ENCODE measurements at regions not wholly inside any gene's neighbourhood (a gene's known extent, or its start where the extent isn't known, plus 50 kb on each side); places are given as distances from the start of the nearest gene placed in this dataset.
"Not testable (repeated sequence)": the region's sequence is repeated elsewhere in the genome, so short reads cannot be mapped to it uniquely, and the experiment has no call there.

DNA sequence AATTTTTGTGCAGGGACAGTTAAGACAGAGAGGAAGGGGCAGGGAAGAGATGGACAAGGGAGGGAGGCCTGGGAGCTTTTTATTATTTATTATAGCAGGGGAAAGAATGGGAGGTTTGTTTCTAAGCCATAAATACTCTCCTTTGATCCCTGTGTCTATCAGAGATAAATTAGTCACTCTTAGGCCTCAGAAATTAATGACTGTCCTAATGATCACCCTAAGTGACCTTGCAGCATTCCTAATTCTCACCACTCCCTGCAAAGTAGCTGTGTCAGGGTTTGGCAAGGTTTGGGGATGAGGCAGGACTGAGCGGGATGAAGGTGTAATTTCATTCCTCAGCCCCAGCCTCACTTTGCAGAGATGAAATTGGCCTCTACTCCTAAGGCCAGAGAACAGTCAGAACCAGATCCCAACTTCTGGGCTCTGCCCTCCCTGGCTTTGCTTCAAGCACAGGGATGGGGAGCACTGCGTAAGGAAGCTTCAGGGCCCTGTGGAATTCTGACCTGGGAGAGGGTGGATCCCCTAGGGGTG, 95.0 kb downstream of the TMEM17 start:
- no peak for DNase-seq (ENCODE audit: low read depth)

DNA sequence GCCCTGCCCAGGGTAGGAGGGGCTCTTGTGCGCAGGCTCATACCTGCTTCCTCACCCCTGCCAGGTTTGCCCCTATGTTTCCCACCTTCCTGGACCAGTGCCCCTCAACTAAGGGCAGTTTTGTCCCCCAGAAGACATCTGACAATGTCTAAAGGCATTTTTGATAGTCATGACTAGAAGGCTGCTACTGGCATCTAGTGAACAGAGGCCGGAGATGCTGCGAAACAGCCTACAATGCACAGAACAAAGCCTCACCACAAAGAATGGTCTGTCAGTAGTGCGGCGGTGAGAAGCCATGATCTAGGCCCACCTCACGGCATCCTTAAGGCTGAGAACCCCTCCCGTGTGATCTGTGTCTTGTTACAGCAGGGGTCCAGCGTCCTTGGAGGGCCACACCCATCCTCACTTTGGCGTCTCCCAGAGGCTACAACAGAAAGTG, 96.0 kb downstream of the TMEM17 start:
- no peak for DNase-seq (ENCODE audit: low read depth)

DNA sequence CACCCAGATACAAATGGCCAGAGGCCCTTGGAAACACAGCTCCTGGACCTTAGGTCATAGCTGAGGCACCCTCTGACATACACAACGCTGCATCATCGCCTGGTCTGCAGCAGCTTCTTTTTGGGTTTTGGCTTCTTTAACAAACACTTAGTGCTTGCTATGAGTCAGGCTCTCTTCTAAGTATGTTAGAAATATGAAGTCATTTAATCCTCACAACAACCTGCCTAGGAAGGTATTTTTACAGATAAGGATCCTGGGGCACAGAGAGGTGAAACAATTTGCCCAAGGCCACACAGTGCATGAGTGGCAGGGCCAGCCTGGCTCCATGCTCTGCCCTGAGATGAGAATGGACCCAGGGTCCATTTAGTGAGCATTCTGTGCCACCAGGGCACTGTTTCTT, 96.6 kb downstream of the TMEM17 start:
- no peak for DNase-seq (ENCODE audit: low read depth)

DNA sequence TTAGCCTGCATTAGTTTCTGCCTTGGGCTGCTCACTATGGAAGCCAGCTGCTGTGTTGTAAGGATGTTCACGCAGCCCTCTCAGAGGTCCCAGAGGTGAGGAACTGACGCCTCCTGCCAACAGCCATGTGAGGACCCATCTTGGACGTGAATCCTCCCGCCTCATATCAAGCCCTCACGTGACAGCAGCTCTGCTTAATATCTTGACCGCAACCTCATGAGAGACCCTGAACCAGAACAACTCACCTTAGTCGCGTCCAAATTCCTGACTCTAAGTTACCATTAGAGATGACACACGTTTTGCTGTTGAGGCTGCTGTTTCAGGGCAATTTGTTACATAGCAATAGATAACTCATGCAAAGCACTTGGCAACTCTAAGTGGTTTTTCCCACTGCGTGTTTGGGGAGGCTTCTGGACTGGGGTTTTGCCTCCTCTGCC, 97.7 kb downstream of the TMEM17 start:
- no peak for DNase-seq (ENCODE audit: low read depth)

DNA sequence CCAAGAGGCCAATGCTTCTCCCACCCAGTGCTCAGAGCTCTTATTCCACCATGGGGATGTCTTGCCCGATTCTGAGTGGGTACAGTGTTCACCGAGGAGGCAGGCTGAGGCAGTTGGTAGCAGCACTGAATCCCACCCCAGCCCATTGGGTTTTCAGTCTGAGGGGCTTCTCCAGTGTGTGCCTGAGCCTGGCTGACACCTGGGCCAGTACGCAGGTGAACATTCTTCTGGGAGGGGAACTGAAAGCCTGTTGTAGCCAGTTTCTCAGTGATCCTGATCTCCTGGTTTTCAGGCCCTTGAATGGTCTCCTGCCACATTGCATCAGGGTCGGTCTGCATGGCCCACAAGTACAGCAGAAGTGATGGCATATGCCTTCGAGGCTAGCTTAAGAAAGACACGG, 98.2 kb downstream of the TMEM17 start:
- DNase-seq (ENCODE audit: low read depth) = no peak

DNA sequence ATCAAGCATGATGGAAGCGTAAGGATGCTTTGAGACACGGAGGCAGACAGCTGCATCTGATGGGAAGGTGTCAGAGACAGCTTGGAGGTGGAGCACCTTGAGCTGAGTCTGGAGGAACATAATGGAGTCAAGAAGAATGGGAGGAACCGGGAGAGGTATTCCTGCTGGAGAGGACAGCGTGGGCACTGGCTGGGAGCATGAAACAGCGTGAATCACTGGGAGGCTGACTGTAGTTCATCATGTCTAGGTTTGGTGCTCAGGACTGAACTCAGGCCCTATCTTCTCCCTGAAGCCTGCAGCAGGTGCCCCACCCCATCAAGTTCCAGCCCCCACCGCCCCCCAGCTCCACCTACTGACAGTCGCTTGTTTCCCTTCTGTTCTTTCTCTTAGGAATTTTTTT, 98.6 kb downstream of the TMEM17 start:
- no peak for DNase-seq (ENCODE audit: low read depth)

DNA sequence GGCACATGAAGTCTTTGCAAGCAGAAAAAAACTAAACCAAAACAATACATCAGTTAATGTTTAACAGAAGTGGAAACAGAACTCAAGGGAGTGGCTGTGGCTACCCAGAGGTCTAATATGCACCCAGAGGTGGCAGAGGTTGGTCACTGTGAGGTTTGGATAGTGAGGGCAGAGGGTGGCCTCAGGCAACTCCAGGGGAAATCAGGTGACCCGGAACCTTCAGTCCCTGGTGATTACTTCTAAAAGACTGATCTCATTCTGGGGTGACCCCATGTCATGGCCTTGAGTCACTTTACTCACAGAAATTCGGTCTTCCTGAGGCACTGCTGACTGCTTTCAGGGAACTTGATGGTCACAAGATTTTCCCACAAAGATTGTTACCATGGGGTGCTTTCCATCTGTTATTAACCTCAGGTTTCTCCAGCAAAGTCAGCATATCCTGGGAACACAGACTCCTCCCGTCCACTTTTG, 99.4 kb downstream of the TMEM17 start:
- no peak for DNase-seq (ENCODE audit: low read depth)

DNA sequence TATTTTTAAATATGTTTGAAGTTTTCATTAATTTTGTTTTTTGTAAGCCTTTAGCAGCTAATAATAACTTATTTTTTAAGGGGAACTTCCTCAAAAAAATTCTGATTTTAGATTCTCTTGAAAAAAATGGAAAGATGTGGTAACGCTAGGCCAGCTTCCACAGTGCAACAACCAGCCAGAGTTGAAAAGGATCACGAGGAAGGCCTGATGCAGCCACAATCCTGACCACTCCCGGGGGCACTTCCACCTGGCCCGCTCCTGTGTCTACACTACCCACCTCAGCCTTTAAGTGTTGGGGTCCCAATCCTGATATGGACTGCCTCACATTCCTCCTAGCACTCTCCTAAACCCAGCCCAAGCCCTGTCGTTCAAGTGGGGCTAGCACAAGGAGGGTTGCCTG, 101.1 kb downstream of the TMEM17 start:
- no peak for DNase-seq (ENCODE audit: low read depth)

DNA sequence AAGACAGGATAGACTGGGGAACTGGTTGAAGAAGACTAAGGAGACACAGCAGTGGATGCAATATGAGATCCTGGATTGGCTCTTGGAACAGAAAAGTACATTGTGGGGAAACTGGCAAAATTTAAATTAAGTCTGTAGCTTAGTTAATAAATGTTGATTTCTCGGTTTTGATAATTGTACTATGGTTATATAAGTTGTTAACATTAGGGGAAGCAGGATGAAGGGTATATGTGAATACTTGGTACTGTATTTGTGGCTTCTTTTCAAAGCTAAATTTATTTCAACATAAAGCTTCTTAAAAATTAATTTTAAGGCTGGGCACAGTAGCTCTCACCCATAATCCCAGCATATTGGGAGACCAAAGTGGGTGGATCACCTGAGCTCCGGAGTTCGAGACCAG, 103.8 kb downstream of the TMEM17 start:
- no peak for DNase-seq (ENCODE audit: low read depth)

DNA sequence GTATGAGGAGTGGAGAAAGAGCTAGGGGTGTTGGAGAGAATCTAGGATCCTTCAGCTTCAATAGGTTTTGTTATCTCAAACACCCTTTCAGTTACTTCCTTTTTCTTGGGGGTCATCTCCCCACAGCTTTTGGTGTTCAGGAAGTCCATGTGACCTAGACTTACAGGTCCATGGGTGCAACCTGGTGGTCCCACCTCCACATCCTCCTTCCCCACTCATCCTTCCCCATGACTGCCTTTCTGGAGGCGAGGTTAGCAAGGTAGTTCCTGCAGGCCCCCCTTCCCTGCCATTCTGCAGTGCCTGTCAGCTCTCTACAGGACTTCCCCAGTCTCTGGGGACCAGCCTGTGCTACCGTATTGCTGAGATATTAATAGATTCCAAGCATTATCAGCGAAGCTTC, 107.6 kb downstream of the TMEM17 start:
- DNase-seq (ENCODE audit: low read depth) = no peak

DNA sequence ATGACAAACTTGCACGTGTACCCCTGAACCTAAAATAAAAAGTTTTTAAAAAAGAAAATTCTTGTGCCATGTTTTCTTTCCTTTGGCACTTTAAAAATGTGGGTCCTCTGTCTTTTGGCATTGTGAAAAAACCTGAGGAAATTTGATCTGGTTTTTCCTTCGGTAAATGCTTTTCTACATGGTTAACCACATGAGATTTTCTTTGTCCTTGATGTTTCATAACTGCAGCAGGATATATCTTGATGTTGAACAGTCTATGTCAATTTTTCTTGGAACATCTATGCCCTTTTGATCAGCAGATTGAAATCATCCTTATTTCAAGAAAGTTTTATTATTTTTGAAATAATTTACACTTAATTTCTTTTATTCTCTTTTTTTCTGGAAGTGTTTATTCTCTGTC, 109.1 kb downstream of the TMEM17 start:
- no peak for DNase-seq (ENCODE audit: low read depth)

DNA sequence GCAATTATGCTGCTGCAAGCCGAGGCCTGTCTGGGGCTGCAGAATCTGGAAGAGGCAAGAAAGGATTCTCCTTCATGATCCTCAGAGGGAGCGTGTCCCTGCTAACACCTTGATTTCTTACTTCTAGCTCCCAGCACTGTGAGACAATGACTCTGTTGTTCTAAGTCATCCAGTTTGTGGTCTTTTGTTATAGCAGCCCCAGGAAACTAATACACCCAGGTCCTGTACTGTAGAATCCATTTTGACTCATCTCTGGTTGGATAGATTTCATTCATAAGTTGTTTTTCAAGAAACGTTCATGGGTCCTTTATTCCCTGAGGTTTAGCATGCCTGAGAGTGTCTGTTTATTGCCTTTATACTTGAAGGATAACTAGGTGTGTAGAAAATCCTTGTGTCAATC, 112.7 kb downstream of the TMEM17 start:
- no peak for DNase-seq (ENCODE audit: low read depth)

DNA sequence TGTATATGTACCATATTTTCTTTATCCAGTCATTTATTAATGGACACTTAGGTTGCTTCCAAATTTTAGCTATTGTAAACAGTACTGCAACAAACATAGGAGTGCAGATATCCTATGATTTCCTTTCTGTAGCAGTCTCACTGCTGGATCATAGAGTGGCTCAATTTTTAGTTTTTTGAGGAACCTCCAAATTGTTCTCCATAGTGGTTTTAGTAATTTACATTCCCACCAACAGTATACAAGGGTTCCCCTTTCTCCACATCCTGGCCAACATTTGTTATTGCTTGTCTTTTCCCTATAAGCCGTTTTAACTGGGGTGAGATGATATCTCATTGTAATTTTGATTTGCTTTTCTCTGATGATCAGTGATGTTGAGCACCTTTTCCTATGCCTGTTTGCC, 114.3 kb downstream of the TMEM17 start:
- DNase-seq (ENCODE audit: low read depth) = no peak

DNA sequence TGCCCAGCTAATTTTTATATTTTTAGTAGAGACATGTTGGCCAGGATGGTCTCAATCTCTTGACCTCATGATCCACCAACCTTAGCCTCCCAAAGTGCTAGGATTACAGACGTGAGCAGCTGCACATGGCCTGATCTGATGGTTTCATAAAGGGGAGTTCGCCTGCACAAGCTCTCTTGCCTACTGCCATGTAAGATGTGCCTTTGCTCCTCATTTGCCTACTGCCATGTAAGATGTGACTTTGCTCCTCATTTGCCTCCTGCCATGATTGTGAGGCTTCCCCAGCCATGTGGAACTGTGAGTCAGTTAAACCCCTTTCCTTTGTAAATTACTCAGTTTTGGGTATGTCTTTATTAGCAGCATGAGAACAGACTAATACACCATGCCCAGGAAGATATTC, 119.6 kb downstream of the TMEM17 start:
- DNase-seq (ENCODE audit: low read depth) = not testable (repeated sequence)

DNA sequence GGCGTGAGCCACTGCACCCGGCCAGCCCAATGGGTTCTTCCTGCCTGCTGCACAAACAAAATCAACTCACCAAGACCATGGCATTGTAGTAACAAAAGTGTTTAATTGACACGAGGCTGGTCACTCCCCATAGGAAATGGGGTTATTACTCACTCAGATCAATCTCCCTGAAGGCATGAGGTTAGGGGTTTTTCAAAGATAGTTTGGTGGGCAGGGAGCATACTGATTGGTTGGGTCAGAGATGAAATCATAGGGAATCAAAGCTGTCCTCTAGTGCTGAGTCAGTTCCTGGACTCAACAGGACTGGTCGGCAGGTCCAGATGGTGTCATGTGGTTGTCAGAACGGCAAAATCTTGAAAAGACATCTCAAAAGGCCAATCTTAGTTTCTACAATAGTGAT, 122.1 kb downstream of the TMEM17 start:
- DNase-seq (ENCODE audit: low read depth) = no peak

DNA sequence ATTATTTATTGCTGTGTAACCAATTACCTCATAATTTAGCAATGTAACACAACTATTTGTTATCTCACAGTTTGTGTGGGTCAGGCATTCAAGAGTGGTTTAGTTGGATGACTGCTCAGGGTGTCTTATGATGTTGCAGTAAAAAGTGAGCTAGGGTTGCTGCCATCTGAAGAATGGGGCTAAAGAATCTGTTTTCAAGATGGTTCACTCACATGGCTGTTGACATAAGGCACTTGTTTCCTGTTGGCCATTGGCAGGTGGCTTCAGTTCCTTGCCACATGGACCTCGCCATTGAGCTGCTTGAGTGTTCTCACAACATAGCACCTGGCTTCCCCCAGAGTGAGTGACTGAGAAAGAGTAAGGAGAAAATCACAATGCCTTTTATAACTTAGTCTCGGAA, 123.2 kb downstream of the TMEM17 start:
- DNase-seq (ENCODE audit: low read depth) = no peak

DNA sequence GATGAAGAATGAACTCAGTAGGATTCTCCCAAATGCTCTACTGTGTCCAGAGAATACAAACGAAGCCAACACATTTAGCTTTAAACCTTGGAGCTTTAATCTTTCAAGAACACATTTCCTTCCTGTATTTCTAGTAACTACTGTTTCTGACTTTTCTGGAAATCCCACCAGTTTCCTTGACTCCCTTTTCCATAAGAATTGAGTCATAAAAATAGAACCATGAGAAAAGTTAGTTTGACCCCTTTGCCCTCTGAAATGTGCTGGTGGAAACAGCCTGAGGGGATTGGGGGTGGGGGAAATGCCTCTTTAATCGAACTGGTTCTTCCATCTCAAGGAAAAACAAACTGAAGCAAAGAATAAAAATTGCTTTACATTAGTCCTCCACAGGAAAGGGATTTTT, 123.9 kb downstream of the TMEM17 start:
- no peak for DNase-seq (ENCODE audit: low read depth)

DNA sequence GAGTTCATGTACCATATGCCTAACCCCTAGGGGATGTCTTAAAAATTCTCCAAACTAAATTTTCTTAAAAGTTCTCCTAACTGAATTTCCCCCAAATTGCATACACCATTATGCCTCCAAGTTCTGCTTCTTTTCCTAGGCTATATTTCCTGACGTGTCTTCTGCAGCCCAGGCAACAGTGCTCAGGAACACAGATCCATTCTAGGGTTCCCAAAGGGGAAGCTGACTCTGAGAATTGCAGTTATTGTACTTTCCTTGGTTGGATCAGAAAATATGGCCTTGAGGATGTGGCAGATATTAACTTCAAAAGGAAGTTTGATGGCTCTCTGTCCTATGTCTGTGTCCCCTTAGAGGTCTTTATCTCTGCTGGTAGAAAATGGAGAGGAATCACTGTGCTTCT, 124.3 kb downstream of the TMEM17 start:
- no peak for DNase-seq (ENCODE audit: low read depth)

DNA sequence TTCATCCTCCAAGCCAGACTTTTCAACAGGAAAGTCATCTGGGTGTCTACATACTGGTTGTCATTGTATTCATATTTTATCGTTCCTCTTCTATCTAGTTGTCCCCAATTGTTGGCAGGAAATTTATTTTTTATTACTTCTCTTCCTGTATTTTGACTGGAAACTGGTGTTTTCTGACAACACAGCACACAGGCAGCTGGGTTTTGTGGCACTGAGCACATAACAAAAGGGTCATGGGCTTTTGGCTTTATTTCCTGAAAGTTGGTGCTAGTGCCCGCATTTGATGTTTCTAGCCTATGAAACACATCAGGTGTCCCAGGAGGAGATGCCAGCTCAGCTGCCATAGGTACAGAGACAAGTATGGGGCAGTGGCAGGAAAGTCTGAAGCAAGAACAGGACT, 126.4 kb downstream of the TMEM17 start:
- no peak for DNase-seq (ENCODE audit: low read depth)

DNA sequence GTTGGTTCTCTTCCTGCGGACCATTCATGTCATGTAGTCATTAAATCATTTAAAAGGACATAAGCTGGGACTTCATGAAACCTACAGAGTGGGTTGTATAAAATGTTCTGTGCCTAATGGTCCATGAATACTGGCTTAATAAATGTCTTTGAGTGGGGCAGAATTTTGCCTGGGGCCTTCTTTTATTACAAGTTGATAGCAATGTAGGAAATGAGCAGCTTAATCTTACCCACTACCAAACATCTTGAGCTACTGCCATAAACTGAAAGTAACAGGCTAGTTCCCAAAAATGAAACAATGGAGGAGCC, 130.9 kb downstream of the TMEM17 start:
- no peak for DNase-seq (ENCODE audit: low read depth)

DNA sequence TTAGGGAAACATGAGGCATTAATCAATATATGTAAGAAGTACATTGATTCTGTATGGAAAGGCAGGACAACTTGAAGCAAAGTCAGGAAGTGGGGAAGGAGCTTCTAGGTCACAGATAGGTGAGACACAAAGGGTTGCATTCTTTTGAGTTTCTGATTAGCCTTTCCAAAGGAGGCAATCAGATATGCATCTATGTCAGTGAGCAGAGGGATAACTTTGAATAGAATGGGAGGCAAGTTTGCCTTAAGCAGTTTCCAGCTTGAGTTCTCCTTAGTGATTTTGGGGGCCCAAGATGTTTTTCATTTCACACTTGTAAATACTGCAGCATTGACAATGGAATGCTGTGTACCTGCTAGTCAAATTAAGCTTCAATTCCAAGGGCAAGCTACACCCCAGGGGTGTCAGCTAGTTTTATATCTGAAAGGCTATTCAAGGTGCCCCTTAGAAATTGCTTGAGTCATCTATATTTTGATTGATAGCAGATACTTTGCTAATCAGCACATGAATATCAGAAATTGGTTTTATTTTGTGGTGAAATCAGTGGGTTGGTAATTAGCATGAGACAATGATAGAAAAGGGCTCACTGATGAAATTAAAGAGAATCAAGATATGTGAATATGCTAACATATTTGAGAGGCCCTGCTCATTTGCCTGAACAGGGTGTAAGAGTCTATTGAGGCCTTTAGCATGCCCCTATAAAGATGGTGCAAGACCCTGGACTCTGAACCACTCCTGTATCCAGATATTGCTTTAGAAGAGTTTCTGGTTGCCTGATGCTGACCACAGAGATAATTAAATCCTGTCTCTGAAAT, 131.5 kb downstream of the TMEM17 start:
- DNase-seq (ENCODE audit: low read depth) = no peak

DNA sequence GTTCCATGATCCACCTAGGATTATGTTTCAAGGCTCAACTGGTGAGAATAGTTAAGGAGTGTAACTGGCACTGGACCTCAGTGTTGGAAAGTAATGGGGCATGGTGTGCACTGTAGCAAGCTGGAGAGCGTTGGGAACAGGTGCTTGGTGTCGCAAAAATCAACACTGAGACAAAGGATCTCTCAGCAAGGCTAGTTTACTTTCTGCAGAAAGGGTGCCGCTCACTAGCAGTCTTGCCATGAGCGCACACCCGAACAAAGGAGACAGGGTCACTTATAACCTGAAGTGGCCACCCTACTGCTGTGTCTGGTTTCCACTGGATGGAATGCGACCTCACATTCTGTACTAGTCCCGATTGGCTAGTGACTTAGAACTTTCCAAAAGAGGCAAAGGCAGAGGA, 133.2 kb downstream of the TMEM17 start:
- no peak for DNase-seq (ENCODE audit: low read depth)

DNA sequence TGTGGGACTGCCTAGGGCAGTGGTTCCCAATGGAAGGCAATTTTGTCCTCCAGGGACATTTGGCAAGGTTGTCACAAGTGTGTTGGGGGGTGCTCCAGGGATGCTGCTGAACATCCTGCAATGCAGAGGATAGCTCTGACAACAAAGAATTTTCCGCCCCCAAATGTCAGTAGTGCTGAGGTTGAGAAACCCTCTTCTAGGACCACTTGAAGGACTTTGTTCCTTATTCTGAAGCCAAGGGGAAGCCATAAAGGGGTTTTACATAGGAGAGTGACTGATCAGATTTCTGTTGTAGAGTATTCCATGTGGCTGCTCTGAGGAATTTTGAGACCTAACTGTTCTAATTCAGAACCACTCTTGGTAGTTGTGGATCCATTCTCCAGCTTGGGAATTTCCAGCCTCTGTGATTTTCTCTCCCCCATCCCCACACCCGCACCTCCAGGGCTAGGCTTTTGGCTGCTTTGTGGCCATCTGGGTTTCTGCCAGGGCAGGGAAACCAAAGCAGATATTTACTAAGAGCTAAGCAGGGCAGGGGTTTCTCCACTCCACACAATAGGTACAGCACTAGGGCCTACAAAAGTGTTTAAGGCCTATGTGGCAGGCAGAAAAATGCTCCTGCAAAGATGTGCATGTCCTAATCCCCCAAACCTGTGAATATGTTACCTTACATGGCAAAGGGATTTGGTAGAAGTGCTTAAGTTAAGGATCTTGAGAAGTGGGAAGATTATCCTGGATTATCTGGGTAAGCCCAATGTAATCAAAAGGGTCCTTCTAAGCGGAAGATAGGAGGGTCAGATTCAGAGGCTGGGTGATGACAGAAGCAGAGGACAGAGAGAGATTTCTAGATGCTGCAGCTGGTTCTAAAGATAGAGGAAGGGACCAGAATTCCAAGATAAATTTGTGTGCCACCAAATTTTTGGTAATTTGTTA, 135.4 kb downstream of the TMEM17 start:
- no peak for DNase-seq (ENCODE audit: low read depth)
